HepG2 (cell line): ENCODE measurements at regions not wholly inside any gene's neighbourhood (a gene's known extent, or its start where the extent isn't known, plus 50 kb on each side); places are given as distances from the start of the nearest gene placed in this dataset.

Experiments
- MIXL1 ChIP-seq: IDR thresholded peaks from 2 replicates; pipeline ENCODE4 v1.6.1; 2016
- MYC ChIP-seq: sonication (generic); formaldehyde crosslinking; IDR thresholded peaks from 2 replicates; pipeline ENCODE4 v1.9.0; 2021; ENCODE audit warnings: missing genetic modification reagents, borderline replicate concordance
- SP4 ChIP-seq: sonication (generic); formaldehyde crosslinking; IDR thresholded peaks from 2 replicates; pipeline ENCODE4 v1.8.1; 2023; ENCODE audit warnings: mild to moderate bottlenecking, missing genetic modification reagents
- ZUFSP ChIP-seq: sonication (generic); formaldehyde crosslinking; IDR thresholded peaks from 2 replicates; pipeline ENCODE4 v1.9.0; 2021; ENCODE audit warnings: missing genetic modification reagents, mild to moderate bottlenecking, borderline replicate concordance

GRCh38 chr13:90553159-90553558 lies 794.3 kb upstream of the MIR17HG start:
- no peak for TF ChIP-seq ZUFSP (CRISPR knock-in tag)
- no peak for TF ChIP-seq MYC
- TF ChIP-seq MIXL1 = no peak
- no peak for TF ChIP-seq SP4 (CRISPR knock-in tag)
